ENCODE measurements at regions not wholly inside any gene's neighbourhood (a gene's known extent, or its start where the extent isn't known, plus 50 kb on each side); places are given as distances from the start of the nearest gene placed in this dataset.
"Not testable (repeated sequence)": the region's sequence is repeated elsewhere in the genome, so short reads cannot be mapped to it uniquely, and the experiment has no call there.

DNA sequence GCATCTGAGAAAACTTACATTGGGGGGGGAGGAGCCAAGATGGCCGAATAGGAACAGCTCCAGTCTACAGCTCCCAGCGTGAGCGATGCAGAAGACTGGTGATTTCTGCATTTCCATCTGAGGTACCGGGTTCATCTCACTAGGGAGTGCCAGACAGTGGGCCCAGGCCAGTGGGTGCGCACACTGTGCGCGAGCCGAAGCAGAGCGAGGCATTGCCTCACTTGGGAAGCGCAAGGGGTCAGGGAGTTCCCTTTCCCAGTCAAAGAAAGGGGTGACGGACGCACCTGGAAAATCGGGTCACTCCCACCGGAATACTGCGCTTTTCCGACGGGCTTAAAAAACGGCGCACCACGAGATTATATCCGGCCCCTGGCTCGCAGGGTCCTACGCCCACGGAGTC is 604.1 kb downstream of the TFAP2A start:
- TF ChIP-seq, protein P1, sequence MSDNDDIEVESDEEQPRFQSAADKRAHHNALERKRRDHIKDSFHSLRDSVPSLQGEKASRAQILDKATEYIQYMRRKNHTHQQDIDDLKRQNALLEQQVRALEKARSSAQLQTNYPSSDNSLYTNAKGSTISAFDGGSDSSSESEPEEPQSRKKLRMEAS (IDR thresholded peaks at IDR 0.05; ENCODE audit: insufficient read depth, insufficient read length) = not testable (repeated sequence)
- not testable (repeated sequence) for TF ChIP-seq POLR2A (IDR thresholded peaks at IDR 0.05; ENCODE audit: low read depth, low read length)
